ENCODE measurements at regions not wholly inside any gene's neighbourhood (a gene's known extent, or its start where the extent isn't known, plus 50 kb on each side); places are given as distances from the start of the nearest gene placed in this dataset.

- WGBS (ENCODE audit: low lambda C conversion rate, missing lambda C conversion rate): 94% methylated on average over 1 of the region's 1 CpG
- TF ChIP-seq EZH2 (IDR thresholded peaks at IDR 0.05; ENCODE audit: borderline replicate concordance) (no peak), EZH2phosphoT487 (IDR thresholded peaks at IDR 0.05; ENCODE audit: low read depth, severe bottlenecking, unreplicated experiment) (no peak), CTCF (IDR thresholded peaks at IDR 0.05; ENCODE audit: poor library complexity) (no peak)
- H3K27ac ChIP-seq: no peak overlapping the region
These were observed 91.8 kb upstream of the CISTR start for GRCh38 chr12:53843545-53843944.

GRCh38 chr12:53844994-53845844 lies 93.4 kb upstream of the HOXC13 start:
- 45% methylated on average over 5 of the region's 5 CpGs for WGBS (ENCODE audit: low lambda C conversion rate, missing lambda C conversion rate)
- no peak overlapping the region for H2AFZ ChIP-seq
- H3K4me2 ChIP-seq: no peak overlapping the region

More at GRCh38 chr12:53843545-53843944, 91.8 kb upstream of the CISTR start:
- Histone ChIP-seq H3K4me1 (ENCODE audit: insufficient read depth) (no peaks in the 10 kb centered on the region), H3K27me3 (peaks cover 33% of the 10 kb centered on the region), H3K36me3 (replicated peaks; ENCODE audit: insufficient read depth, low read depth) (no peaks in the 10 kb centered on the region), H4K20me1 (ENCODE audit: insufficient read depth, poor library complexity, severe bottlenecking) (no peaks in the 10 kb centered on the region), H3K4me3 (no peak overlapping the region), H3K9me2 (replicated peaks; ENCODE audit: insufficient read depth) (no peaks in the 10 kb centered on the region), H3K4me2 (no peak overlapping the region), H3K79me2 (no peaks in the 10 kb centered on the region), H3K9me3 (ENCODE audit: low read depth) (no peaks in the 10 kb centered on the region), H2AFZ (no peak overlapping the region)
- DNase-seq (ENCODE audit: low spot score): no peak

GRCh38 chr12:53845932-53846331 lies 92.7 kb upstream of the HOXC13 start:
- WGBS (ENCODE audit: low lambda C conversion rate, missing lambda C conversion rate): 82% methylated on average over 5 of the region's 5 CpGs
- no peak for DNase-seq (ENCODE audit: low spot score)
- Histone ChIP-seq H3K27me3 (peaks cover 20% of the 10 kb centered on the region), H3K9me2 (replicated peaks; ENCODE audit: insufficient read depth) (no peaks in the 10 kb centered on the region), H4K20me1 (ENCODE audit: insufficient read depth, poor library complexity, severe bottlenecking) (no peaks in the 10 kb centered on the region), H3K9me3 (ENCODE audit: low read depth) (no peaks in the 10 kb centered on the region), H3K4me2 (no peak overlapping the region), H3K4me3 (no peak overlapping the region), H3K79me2 (no peaks in the 10 kb centered on the region), H3K4me1 (ENCODE audit: insufficient read depth) (no peaks in the 10 kb centered on the region), H2AFZ (no peak overlapping the region), H3K36me3 (replicated peaks; ENCODE audit: insufficient read depth, low read depth) (no peaks in the 10 kb centered on the region), H3K27ac (no peak overlapping the region)
- TF ChIP-seq EZH2 (IDR thresholded peaks at IDR 0.05; ENCODE audit: borderline replicate concordance) (no peak), CTCF (IDR thresholded peaks at IDR 0.05; ENCODE audit: poor library complexity) (no peak), EZH2phosphoT487 (IDR thresholded peaks at IDR 0.05; ENCODE audit: low read depth, severe bottlenecking, unreplicated experiment) (no peak)

More at GRCh38 chr12:53844994-53845844, 93.4 kb upstream of the HOXC13 start:
- Histone ChIP-seq H4K20me1 (ENCODE audit: insufficient read depth, poor library complexity, severe bottlenecking) (no peaks in the 10 kb centered on the region), H3K36me3 (replicated peaks; ENCODE audit: insufficient read depth, low read depth) (no peaks in the 10 kb centered on the region), H3K27me3 (peaks cover 27% of the 10 kb centered on the region), H3K9me2 (replicated peaks; ENCODE audit: insufficient read depth) (no peaks in the 10 kb centered on the region), H3K27ac (no peak overlapping the region), H3K79me2 (no peaks in the 10 kb centered on the region), H3K4me3 (no peak overlapping the region), H3K4me1 (ENCODE audit: insufficient read depth) (no peaks in the 10 kb centered on the region), H3K9me3 (ENCODE audit: low read depth) (no peaks in the 10 kb centered on the region)
- no peak for DNase-seq (ENCODE audit: low spot score)
- no peak for TF ChIP-seq CTCF (IDR thresholded peaks at IDR 0.05; ENCODE audit: poor library complexity)
